ENCODE measurements at regions not wholly inside any gene's neighbourhood (a gene's known extent, or its start where the extent isn't known, plus 50 kb on each side); places are given as distances from the start of the nearest gene placed in this dataset.

DNA sequence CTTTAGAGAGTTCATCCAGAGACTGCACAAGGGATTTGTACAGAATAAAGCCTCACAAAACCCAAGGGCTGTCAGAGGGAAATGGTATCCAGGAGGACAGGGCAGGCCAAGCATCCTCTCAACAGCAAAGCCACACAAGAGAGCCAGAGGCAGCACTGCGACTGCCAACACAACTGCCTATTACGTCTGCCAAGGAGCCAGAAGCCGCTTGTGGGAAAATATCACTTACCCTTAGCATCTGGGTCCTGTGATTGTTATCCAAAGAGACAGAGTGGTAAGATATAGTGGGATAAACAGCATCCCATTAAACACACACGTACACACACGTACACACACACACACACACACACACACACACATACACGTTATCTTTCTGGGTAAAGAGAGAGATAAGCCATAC, 618.3 kb upstream of the AGTR1 start:
- TF ChIP-seq POLR2A (IDR thresholded peaks at IDR 0.05; ENCODE audit: low read depth, low read length) (no peak), POLR2AphosphoS5 (IDR thresholded peaks at IDR 0.05; ENCODE audit: low read depth, low read length) (no peak), PAX5 (IDR thresholded peaks at IDR 0.05; ENCODE audit: insufficient read depth, low read length, severe bottlenecking) (no peak)

Measured in GM12891 (cell line).